ENCODE measurements at regions not wholly inside any gene's neighbourhood (a gene's known extent, or its start where the extent isn't known, plus 50 kb on each side); places are given as distances from the start of the nearest gene placed in this dataset.

GRCh38 chr4:181608181-181608580, 635.0 kb upstream of the TENM3 start:
- no peaks in the 10 kb centered on the region for H3K9me3 ChIP-seq
- DNase-seq, result no peak
- TF ChIP-seq POLR2A (IDR thresholded peaks at IDR 0.05) (no peak), CTCF (IDR thresholded peaks at IDR 0.05) (no peak)
- intact Hi-C loops (cut with DNase I; ENCODE audit: low total_unique reads), result no loop called here
- 56 to 57% methylated on average over 2 of the region's 2 CpGs for WGBS, 2 donors
- no peaks in the 10 kb centered on the region for H3K4me1 ChIP-seq
- no peak overlapping the region for H3K27ac ChIP-seq
- H3K27me3 ChIP-seq, result no peaks in the 10 kb centered on the region
- H3K36me3 ChIP-seq (ENCODE audit: low read depth, missing control alignments), result no peaks in the 10 kb centered on the region
- no peak overlapping the region for H3K4me3 ChIP-seq

- no peak overlapping the region for H3K27ac ChIP-seq
- intact Hi-C loops (cut with DNase I; ENCODE audit: low total_unique reads), result no loop called here
- no peak for TF ChIP-seq CTCF (IDR thresholded peaks at IDR 0.05)
- no peak for TF ChIP-seq POLR2A (IDR thresholded peaks at IDR 0.05)
- H3K4me3 ChIP-seq, result no peak overlapping the region
- no peaks in the 10 kb centered on the region for H3K4me1 ChIP-seq
- WGBS, 2 donors, result 46 to 57% methylated on average over 15 of the region's 15 CpGs
- H3K9me3 ChIP-seq, result no peaks in the 10 kb centered on the region
- no peaks in the 10 kb centered on the region for H3K27me3 ChIP-seq
- no peaks in the 10 kb centered on the region for H3K36me3 ChIP-seq (ENCODE audit: low read depth, missing control alignments)
- DNase-seq, result no peak
Measured at GRCh38 chr4:181611033-181611711, 632.0 kb upstream of the TENM3 start.

- no peak for DNase-seq
- H3K9me3 ChIP-seq, result no peaks in the 10 kb centered on the region
- no peaks in the 10 kb centered on the region for H3K27me3 ChIP-seq
- TF ChIP-seq CTCF (IDR thresholded peaks at IDR 0.05) (no peak), POLR2A (IDR thresholded peaks at IDR 0.05) (no peak)
- H3K27ac ChIP-seq, result no peak overlapping the region
- no peaks in the 10 kb centered on the region for H3K36me3 ChIP-seq (ENCODE audit: low read depth, missing control alignments)
- WGBS, 2 donors, result 54 to 61% methylated on average over 8 of the region's 8 CpGs
- H3K4me1 ChIP-seq, result no peaks in the 10 kb centered on the region
- intact Hi-C loops (cut with DNase I; ENCODE audit: low total_unique reads), result no loop called here
- no peak overlapping the region for H3K4me3 ChIP-seq
Measured at GRCh38 chr4:181611946-181612600, 631.1 kb upstream of the TENM3 start.

- H3K4me1 ChIP-seq, result no peaks in the 10 kb centered on the region
- H3K4me3 ChIP-seq, result no peak overlapping the region
- H3K27me3 ChIP-seq, result no peaks in the 10 kb centered on the region
- no peak overlapping the region for H3K27ac ChIP-seq
- H3K9me3 ChIP-seq, result no peaks in the 10 kb centered on the region
- no peak for DNase-seq
- 65 to 73% methylated on average over 6 of the region's 6 CpGs for WGBS, 2 donors
- TF ChIP-seq POLR2A (IDR thresholded peaks at IDR 0.05), result no peak
- TF ChIP-seq CTCF (IDR thresholded peaks at IDR 0.05), result no peak
- H3K36me3 ChIP-seq (ENCODE audit: low read depth, missing control alignments), result no peaks in the 10 kb centered on the region
- intact Hi-C loops (cut with DNase I; ENCODE audit: low total_unique reads), result no loop called here
Measured at GRCh38 chr4:181613200-181613599, 630.0 kb upstream of the TENM3 start.
